HS-27A (cell line): ENCODE measurements at regions not wholly inside any gene's neighbourhood (a gene's known extent, or its start where the extent isn't known, plus 50 kb on each side); places are given as distances from the start of the nearest gene placed in this dataset.
A peak's percentile ranks its signal among the peaks of the same experiment; 100 is the strongest.

Experiments
- DNase-seq: peaks from one replicate; pipeline ENCODE4 v3.0.0-alpha.2; 2012; ENCODE audit warnings: low read depth, missing footprints

GRCh38 chr1:69511426-69512192 is 56.1 kb upstream of the LRRC7 start:
- DNase-seq, result no peak

GRCh38 chr1:69513601-69514000 is 54.1 kb upstream of the LRRC7 start:
- peak; percentile 56 for DNase-seq
